Kasumi-1 (cell line): ENCODE measurements at regions not wholly inside any gene's neighbourhood (a gene's known extent, or its start where the extent isn't known, plus 50 kb on each side); places are given as distances from the start of the nearest gene placed in this dataset.
"Not testable (repeated sequence)": the region's sequence is repeated elsewhere in the genome, so short reads cannot be mapped to it uniquely, and the experiment has no call there.

Experiments used
- DNase-seq, 2 experiments: peaks; one replicate each; lab custom pipeline; 2025; lab: John Stamatoyannopoulos, UW

DNA sequence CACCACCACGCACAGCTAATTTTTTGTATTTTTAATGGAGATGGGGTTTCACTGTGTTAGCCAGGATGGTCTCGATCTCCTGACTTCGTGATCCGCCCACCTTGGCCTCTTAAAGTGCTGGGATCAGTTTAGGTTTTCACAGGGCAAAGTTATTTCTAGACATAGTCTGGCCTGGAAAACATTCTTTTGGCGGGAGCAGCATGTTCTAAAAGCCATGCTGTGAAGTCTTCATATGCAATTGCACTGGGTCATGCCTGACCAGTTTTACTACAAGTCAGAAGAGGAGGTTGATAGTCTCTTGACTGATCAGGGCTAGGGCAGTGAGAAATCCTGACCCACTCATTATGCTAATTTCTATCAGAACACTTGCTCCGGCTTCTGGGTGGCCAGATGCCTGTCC is 131.6 kb upstream of the POU3F1 start:
- no peak for DNase-seq

DNA sequence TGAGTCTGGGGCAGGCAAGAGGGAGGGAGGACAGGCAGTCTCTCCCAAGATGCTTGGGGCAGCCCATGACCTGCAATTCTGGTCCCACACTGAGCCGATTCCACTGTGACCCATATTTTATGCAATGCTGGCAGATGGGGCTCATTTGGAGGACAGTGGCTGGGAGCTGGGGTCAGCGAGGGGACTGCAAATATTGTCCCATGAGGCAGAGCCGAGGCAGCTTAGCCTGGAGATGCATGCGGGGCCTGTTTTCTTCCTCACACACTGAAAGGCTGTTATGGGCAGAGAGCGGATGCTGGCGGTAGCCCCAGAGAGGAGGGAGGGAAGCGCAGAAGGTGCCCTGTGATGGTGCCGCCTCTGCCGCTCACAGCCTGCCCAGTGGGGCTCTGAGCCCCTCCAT is 128.5 kb upstream of the POU3F1 start:
- no peak for DNase-seq

DNA sequence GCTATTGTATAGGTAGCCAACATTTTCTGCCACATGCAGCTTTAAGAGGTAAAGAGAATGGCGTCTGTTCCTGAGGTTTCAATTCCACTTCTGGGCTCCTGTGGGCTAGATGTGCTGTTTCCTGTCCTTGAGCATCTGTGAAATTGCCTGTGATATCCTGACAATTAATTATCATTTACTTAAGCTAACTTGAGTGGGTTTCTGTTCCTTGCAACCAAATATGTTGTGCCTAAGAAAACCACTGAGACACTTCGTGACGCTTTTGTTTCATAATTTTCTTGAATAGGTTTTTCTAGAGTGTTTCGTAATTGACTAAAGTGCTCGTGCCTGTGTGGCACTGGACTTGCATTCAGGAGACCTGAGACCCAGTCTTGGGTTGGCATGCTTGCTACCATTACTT is 127.3 kb upstream of the POU3F1 start:
- no peak for DNase-seq

DNA sequence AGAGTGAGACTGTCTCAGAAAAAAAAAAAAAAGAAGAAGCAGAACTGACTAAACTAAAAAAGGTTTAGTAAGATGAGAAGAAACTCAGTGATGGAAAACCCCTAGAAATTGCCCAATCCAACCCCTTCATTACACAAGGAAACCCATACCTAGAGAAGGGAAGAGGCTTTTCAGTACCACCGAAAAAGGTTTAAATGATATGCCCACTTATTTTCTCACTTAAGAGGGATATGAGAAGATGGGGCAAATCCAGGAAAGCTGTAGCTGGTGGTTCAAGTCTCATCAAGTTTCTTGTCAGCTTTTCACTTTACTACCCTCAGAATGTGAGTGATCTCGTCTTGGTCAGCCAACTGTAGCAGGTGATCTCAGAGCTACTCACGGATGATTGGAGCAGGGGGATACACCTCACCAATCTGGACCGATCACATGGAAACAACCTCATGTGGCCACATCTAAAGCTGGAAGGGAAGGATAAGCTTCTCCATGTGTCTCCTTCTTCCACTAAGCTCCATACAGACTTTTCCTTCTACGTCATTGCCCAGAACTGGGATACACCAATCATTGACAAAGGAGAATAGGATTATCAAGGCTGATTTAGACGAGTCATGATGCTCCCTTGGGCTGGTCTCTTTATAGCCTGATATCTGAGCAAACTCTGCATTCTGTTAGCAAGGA is 126.7 kb upstream of the POU3F1 start:
- no peak for DNase-seq

DNA sequence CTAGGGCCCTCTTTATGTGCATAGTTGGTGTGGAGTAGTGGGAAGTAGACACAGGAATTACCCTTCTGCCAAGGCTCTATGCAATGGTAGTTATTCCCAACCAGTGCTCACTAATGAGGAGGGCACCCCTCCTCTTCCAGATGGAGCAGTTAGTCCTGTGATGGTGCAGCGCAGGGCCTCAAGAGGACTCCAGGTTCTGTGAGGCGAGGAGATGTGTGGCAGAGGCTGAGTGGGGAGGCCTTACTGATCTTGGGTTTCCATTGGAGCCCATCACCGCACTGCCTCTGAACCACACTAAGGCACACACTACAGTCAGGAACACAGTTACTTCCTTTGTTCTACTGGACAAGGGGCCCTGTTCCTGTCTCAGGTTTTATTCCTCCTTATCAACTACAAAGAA is 122.5 kb upstream of the POU3F1 start:
- no peak for DNase-seq

DNA sequence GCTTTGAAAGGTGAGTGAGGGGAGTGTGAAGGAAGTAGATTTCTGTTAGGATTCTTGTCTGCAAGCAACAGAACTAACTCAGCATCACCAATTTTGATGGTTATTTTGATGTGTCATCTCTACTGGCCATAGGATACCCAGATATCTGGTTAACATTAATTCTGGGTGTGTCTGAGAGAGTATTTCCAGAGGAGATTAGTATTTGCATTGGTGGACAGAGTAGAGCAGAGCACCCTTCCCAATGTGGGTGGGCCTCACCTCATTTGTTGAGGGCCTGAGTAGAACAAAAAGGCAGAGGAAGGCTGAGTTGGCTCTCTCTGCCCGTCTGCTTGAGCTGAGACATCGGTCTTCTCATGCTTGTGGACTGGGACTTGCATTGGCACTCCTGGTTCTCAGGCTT is 121.8 kb upstream of the POU3F1 start:
- no peak for DNase-seq

DNA sequence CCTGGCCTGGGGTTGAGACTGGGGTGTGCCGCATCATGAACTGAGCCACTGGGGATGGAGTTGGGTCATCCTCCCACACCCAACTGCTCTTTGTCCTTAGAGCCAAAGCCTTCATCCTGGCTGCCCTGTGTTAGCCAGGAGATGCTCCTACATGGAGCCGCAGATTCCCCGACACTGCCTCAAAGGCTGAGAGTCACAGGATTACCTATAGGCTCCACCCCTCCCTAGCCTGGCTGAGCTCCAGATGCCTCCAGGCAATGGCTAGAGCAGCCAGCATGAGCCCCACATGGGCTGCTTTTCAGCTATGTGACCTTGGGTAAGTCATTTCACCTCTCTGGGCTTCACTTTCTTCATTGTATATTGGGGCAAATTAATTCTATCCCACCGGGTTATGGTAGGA is 119.9 kb upstream of the POU3F1 start:
- DNase-seq, result no peak

DNA sequence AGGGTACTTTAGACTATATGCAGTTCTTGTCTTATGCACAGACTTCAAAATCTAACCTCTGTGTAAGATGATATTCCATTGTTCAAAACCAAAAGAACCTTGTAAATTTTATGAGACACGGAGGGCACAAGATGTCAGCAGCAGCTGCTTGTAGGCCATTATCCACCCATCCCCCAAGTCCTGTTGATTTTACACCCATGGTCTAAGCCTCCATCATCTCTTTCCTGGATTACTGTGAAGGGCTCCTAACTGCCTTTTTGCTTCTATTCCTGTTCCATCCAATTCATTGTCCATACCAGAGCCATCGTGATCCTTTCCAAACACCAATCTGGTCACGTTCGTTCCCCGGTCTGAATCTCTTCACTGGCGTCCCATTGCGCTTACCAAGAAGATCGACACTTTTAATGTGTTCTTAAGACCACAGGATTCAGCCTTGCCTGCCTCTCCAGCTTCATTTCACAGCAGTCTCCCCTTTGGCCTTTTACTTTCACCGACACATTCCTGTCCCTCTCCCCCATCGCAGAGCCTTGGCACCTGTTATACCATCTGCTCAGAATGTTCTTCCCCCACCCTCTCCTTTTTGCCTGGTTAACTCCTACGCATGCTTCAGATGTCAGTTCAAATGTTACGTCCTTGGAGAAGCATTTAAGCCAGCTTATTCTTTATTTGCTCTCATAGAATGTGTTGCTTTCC is 107.3 kb upstream of the POU3F1 start:
- DNase-seq, result no peak

DNA sequence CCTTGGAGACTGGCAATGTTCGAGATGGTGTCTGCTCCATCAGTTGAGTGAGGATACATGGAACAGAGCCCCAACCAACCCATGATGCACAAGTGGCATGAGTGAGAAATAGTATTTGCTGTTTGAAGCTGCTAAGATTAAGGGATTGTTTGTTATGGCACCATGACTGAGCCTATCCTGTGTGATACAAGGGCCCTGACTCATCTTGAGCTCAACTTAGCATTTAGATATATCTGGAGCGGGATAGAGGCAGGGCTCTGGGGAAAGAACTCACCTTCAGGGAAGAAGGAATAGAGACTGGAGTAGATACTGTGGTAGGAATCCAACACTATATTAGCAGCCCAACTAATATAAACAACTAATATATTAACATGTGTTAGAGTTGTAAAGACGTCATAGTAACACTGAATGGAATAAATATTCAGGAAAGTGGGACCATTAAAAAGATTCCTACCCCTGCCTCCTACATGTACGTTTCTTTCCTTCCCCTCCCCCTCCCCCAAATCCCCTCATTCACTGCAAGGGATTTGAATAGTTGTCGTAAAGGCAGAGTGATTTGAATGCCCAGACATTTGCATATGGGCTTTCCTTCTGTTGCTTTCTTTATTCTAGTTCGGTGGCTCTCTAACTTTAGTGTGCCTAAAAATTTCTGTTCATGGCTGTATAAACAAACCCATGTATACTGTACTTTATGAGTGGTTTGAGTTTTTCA is 106.6 kb upstream of the POU3F1 start:
- no peak for DNase-seq

DNA sequence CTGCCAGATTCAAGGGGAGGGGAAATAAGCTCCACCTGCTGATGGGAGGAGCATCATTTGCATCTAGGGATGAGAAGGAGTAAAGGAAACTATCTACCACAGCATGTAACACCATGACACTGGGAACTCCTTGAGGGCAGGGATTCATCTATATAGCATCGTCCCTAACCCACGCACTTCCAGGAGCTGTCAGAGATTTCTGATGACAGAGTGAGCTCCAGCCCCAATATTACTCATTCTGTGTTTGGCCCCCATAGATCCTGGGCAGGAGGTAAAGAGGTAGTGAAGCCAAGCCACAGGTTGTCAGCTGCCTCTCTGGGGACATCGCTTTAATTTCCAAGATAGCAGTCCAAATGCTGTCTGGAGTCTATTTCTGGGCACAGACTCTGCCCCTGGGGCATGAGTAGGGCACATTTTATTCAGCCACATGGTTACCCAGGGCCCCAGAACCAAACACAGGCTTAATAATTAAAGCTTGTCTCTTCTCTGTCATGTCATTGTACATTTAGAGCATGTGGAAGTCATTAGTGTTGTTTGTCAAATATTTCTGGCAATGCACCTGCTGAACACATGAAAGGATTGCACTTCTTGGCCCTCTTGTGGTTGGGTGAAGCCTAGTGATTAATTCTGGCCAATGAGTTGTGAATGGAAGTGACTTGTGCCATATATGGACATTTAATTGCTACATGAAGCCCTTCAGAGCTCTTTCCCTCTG is 105.9 kb upstream of the POU3F1 start:
- DNase-seq, result no peak

DNA sequence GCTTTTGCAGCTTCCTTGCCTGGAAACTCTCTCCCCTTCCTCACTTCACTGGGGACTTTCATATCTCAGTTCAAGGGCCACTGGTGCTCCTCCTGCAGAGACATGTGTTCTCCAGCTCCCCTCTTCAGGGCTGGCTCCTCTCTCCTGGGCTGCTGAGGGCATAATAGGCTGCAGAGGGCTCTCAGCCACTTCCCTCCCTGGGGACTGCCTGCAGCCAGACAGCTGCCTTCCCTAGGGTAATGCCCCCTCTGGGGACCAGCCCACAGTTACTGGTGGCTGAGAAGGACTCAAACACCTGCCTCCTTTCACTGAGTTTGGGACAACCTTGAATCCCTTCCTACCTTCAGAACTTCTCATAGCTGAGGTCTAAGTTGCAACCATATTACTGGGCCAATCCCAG is 104.8 kb upstream of the POU3F1 start:
- no peak for DNase-seq

DNA sequence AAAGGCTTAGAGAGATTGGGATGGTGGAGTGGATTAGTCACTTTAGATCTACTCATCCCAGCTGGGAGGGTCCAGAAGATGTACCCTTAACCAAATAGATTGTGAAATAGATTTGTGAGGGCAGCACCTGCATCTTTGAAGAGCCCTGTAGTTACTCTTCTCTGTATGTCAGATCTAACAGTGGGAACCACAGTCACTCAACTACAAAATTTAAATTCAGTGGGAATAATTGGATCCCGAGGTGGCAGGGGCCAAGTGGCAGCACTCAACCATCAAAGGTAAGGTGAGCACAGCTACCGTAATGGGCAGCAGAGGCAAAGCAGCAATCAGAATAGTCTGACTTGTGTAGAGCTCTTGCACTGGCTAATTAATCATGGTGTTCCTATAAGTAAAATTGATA is 99.5 kb upstream of the POU3F1 start:
- not testable (repeated sequence) for DNase-seq

DNA sequence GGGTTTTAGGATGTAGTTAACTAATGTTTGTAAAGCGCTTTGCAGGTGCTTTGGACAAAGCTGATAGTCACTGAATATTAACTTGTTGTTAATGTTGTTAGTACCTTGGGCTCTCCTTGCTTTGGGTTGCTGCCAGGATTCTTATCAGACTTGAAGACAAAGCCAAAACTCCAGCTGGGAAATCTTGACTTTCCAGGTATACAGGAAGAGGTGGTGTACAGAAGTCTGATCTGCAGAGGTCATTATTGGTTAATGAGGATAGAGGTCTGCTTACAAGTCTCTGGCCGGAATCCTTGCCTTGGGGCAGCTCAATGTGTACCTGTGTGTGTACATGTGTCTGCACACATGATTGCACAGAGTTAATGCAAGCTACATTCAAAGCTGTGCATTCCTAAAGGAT is 96.0 kb upstream of the POU3F1 start:
- DNase-seq, result no peak

DNA sequence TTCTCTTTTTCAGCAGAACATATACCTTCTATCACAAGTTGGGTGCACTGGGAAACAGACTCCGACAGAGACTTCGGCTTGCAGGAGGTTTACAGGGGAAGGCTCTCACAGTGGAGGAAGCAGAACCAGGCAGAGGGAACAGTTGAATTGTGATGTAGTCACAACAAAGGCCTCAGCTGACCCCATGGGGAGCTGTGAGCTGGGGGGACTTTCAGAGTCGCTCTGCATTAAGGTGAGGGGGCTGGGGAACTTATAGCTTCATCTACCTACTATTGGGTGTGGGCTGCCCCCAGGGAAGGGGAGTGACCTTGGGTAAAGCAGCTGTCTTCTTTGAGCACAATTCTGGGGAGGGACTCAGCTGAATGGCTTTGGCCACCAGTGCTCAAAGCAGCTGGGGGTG is 94.9 kb upstream of the POU3F1 start:
- no peak for DNase-seq

DNA sequence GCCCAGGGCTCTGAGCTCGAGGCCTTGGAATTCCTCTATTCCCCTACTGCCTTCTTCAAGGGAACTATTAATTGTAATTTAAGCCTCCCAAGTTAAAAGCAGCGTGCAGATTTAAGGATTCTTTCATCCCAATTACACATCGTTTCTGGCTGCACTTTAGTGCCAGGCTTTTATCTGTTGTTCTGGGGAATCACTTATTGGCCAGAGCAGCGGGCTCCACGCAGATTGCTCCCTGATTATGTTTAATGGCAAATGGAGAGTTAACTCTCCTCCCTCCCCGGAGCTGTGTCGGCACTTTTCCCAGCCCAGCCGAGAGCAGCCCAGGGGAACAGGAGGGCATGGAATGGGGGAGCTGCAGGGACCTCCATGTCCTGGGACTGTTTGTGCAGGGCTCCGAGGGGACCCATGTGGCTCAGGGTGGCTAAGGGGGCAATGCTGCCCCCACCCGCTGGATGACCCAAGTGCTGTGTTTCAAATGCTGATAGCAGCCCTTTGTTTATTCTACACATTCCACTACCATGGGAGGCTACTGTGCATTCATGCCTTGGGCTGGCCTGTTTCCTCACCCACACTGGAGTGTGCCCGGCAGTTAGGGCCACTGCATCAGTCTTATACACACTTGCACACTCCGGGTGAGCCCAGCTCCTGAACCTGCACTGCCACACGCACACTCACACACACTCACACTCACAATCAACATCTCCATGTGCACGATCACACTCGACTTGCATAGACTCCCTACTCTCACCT is 93.3 kb upstream of the POU3F1 start:
- DNase-seq, result no peak

DNA sequence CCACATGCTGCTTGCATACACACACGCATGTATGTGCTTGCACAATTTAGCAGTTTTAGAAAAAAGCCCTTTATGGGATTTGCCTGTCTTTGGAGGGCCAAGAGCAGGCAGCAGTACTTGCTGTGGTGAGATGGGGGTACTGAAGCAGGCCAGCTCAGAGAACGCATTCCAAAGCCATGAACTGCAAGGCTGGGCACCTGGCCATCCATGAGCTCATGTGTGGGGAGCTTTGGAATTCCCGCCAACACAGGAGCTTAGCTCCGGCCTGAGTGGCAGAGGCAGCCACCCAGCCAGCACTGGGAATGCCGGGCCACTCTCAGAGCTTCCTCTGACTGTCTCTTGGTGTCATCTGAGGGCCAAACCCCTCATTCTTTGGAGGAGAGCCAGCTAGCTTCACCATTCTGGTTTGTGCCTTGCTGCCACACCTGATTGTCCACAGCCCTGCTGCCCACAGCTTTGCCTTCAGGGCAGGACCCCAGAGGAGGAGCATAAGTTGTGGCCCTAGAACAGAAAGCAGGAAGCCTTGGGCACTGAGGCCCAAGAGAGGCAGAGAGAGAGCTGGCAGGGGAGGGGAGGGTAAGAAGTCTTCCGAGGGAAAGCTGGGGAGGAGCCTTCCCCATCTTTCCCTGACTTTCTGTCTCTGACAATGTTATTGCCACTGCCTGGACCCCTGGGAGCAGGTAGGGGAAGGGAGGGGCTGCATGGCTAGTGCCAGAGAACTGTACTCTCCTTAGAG is 92.1 kb upstream of the POU3F1 start:
- no peak for DNase-seq

DNA sequence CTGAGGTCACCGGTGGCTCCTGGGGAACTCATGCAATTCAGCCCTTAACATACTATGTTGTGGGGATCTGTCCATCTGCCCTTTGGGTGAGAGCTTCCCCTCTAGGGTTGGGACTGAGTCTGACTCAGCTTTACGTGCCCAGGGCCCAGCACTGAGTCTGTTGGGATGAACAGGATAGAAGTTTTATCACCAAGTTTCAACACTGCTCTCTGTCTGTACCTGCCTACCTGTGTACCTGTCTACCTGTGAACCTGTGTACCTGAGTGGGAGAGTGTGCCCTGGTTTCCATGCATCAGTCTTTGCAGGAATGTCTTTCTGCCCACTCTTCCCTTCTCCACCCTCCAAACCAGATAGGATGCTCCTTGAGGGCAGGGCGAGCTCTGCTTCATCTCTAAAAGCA is 90.6 kb upstream of the POU3F1 start:
- DNase-seq, result no peak

DNA sequence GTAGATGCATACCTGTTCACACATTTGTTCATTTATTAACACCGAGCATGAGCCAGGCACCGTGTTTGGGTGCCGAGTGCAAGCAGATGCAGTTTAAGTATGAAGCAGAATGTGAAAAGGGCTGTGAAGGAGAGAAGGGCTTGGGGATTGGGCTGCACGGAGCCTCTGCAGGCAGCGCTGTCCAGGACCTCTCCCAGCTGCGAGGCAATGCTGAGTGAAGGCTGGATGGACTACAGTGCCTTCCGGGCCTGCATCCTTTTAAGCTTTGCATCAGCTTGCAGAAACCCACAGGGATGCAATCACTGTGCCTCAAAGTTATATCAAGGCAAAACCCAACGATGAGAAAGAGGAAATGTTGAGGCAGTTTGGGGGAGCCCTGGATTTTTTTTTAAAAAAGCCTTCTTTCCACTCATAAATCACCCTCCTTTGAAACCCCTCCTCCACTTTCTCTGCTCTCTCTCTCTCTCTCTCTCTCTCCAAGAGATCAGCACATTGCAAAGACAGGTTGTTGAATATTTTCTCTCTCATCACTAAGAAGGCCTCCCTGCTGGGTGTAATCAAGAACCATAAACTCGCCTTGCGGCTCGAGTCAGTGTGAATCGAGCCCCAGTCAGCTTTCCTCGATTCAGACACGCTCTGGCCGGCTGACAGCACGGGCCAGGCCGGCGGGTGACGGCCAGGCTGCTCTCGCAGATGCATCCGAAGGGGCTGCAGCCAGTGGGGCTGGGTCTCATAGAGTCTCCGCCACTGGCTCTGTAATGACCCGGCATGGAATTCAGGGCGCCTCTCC is 89.2 kb upstream of the POU3F1 start:
- DNase-seq, result no peak

DNA sequence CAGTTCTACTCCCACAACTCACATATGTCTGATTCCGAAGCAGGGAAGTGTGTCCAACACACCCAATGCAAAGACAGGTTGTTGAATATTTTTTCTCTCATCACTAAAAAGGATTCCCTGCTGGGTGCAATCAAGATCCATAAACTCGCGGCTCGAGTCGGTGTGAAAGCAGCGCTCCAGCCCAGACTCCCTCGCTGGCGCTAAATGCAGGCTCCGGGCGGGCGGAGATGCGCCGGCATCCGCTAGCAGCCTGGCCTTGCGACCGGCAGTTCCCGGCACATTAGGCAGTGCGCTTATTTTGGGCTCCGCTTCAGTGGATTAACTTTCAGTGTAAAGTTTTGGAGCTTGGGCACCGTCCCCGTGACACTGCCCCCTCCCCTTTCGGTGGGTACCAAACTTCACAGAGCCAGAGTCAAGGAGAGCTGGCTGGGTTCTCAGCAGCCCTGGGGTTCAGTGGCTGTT is 87.7 kb upstream of the POU3F1 start:
- DNase-seq, result no peak

DNA sequence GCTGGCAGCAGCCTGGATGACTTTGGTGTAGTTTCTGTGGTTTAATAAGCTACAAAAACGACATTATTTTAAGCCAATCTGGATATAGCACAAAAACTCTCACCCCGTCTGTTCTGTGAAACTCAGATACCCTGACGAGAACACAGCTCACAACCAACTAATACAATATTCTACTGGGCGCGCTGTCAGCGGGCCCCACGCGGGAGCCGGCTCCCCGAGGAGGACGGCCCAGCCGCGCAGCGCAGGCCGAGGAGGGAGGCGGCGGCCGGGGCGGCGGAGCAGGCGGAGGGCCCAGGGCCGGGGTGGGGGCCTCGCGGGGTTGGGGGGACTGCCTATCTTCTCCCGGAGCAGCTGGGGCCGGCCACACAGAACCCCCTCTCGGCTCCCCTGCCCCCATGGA is 87.2 kb upstream of the POU3F1 start:
- no peak for DNase-seq
